ENCODE measurements at regions not wholly inside any gene's neighbourhood (a gene's known extent, or its start where the extent isn't known, plus 50 kb on each side); places are given as distances from the start of the nearest gene placed in this dataset.

DNA sequence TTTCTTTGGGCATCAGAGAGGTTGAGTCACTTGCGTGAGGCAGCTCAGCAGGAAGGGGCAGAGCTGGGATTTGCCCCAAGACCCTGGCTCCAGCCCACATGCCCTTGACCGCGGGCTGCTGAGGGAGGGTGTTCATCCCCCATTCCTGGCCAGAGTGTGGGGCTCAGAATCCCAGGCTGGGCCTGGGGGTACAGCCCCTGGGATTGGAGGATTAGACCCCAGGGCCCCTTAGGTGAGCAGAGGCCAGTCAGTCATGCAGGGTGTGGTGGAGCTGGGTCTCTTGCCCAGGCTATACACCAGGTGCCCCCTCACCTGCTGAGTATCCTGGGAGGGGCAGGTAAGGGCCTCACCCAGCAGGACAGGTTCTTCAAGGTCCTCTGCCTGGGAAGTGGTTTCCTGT, 68.4 kb upstream of the ZNF716 start:
- no peak for TF ChIP-seq POLR2A (IDR thresholded peaks at IDR 0.05; ENCODE audit: low read depth, low read length)
- no peak for TF ChIP-seq TAF1 (IDR thresholded peaks at IDR 0.05; ENCODE audit: borderline replicate concordance, low read depth, low read length)
- no peak for TF ChIP-seq POLR2AphosphoS5 (IDR thresholded peaks at IDR 0.05; ENCODE audit: low read depth, low read length)
- FAIRE-seq (no peak), DNase-seq (ENCODE audit: insufficient read length) (no peak)

DNA sequence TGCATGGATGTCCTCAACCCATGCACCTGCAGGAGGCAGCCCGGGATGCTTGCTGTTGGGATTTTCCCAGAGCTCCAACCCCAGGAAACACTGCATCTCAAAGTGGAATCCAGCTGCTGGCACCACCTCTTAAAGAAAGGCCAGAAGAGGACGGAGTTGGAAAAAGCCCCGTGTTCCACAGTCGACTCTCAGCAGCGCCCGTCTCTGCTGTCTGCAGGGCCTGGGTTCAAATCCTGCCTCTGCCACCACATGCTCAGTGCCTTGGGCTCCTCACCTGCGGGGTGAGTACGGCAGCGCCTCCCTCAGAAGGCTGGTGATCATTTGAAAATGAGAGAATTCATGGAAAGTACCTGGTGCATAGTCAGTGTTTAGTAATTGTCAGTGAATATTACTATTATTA, 65.6 kb upstream of the ZNF716 start:
- FAIRE-seq, result no peak
- no peak for TF ChIP-seq TAF1 (IDR thresholded peaks at IDR 0.05; ENCODE audit: borderline replicate concordance, low read depth, low read length)
- no peak for TF ChIP-seq POLR2AphosphoS5 (IDR thresholded peaks at IDR 0.05; ENCODE audit: low read depth, low read length)
- no peak for TF ChIP-seq POLR2A (IDR thresholded peaks at IDR 0.05; ENCODE audit: low read depth, low read length)
- DNase-seq (ENCODE audit: insufficient read length), result no peak

DNA sequence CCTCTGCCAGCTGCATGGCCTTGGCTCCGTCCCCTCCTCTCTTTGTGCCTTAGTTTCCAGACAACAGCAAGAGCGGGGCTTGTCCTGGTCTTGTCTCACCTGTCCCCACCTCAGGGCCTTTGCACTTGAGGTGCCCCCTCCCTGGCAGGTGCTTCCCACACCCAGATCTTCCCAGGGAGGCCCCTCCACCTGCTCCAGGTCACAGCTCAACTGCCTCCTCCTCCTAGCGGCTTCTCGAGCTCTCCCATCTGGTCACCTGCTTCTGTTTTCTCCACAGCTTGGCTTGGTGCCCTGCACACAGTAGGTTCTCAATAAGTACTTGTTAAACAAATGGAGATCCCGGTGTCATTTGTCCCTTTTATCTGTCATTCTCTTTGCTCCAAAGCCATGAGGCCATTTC, 64.3 kb upstream of the ZNF716 start:
- FAIRE-seq, result no peak

GRCh38 chr7:57388761-57389160, 61.2 kb upstream of the ZNF716 start:
- FAIRE-seq, result no peak
- TF ChIP-seq POLR2A (IDR thresholded peaks at IDR 0.05; ENCODE audit: low read depth, low read length) (no peak), POLR2AphosphoS5 (IDR thresholded peaks at IDR 0.05; ENCODE audit: low read depth, low read length) (no peak), TAF1 (IDR thresholded peaks at IDR 0.05; ENCODE audit: borderline replicate concordance, low read depth, low read length) (no peak)
- no peak for DNase-seq (ENCODE audit: insufficient read length)

More for the DNA sequence above, 64.3 kb upstream of the ZNF716 start:
- no peak for DNase-seq (ENCODE audit: insufficient read length)
- TF ChIP-seq POLR2AphosphoS5 (IDR thresholded peaks at IDR 0.05; ENCODE audit: low read depth, low read length) (no peak), TAF1 (IDR thresholded peaks at IDR 0.05; ENCODE audit: borderline replicate concordance, low read depth, low read length) (no peak)

DNA sequence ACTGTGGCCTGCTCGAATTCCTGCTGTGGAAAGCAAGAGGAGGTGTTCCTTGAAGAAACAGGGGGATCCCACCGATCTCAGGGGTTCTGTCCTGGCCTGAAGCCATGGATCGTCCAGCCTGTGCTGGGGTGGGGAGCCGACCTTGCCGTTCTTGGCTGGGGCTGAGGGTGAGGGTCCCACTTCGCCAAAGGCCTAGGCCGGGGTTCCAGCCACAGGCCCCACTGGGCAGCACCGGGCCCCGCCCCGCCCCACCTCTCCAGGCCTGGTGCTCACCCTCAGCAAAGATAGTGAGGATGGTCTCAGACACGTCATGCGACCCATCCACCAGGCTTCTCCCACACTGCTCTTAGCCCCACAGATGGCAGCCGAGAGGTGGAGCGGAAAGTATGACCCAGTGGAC, 51.4 kb upstream of the ZNF716 start:
- TF ChIP-seq POLR2AphosphoS5 (IDR thresholded peaks at IDR 0.05; ENCODE audit: low read depth, low read length) (no peak), POLR2A (IDR thresholded peaks at IDR 0.05; ENCODE audit: low read depth, low read length) (no peak), TAF1 (IDR thresholded peaks at IDR 0.05; ENCODE audit: borderline replicate concordance, low read depth, low read length) (no peak)
- no peak for FAIRE-seq
- no peak for DNase-seq (ENCODE audit: insufficient read length)

- DNase-seq (ENCODE audit: insufficient read length) (no peak), FAIRE-seq (no peak)
- TF ChIP-seq POLR2A (IDR thresholded peaks at IDR 0.05; ENCODE audit: low read depth, low read length), result no peak
- no peak for TF ChIP-seq POLR2AphosphoS5 (IDR thresholded peaks at IDR 0.05; ENCODE audit: low read depth, low read length)
- TF ChIP-seq TAF1 (IDR thresholded peaks at IDR 0.05; ENCODE audit: borderline replicate concordance, low read depth, low read length), result no peak
Measured at GRCh38 chr7:57399251-57399940, 50.6 kb upstream of the ZNF716 start.

DNA sequence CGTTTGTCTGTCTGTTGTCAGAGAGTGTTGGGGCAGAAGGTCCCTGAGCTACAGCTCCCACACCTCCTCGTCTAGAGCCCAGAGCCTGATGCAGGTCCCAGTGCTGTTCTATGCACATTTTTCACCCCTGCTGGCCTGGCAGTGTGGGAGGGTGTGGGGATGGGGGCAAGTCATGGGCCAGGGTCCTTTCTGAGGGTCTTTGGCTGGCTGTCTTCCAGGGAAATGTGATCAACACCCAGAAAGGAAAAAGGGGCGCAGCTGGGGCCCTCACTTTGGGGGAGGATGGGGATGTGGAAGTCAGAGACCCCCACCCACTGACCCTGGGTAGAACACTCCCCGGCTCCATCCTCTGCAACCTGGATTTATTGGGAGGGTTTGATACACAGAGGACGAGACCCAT, 50.0 kb upstream of the ZNF716 start:
- FAIRE-seq (no peak), DNase-seq (ENCODE audit: insufficient read length) (no peak)
- TF ChIP-seq POLR2A (IDR thresholded peaks at IDR 0.05; ENCODE audit: low read depth, low read length) (no peak), TAF1 (IDR thresholded peaks at IDR 0.05; ENCODE audit: borderline replicate concordance, low read depth, low read length) (no peak), POLR2AphosphoS5 (IDR thresholded peaks at IDR 0.05; ENCODE audit: low read depth, low read length) (no peak)

Measured in GM12892 (cell line).